ENCODE measurements at regions not wholly inside any gene's neighbourhood (a gene's known extent, or its start where the extent isn't known, plus 50 kb on each side); places are given as distances from the start of the nearest gene placed in this dataset.
A peak's percentile ranks its signal among the peaks of the same experiment; 100 is the strongest.
"Not testable (repeated sequence)": the region's sequence is repeated elsewhere in the genome, so short reads cannot be mapped to it uniquely, and the experiment has no call there.

DNA sequence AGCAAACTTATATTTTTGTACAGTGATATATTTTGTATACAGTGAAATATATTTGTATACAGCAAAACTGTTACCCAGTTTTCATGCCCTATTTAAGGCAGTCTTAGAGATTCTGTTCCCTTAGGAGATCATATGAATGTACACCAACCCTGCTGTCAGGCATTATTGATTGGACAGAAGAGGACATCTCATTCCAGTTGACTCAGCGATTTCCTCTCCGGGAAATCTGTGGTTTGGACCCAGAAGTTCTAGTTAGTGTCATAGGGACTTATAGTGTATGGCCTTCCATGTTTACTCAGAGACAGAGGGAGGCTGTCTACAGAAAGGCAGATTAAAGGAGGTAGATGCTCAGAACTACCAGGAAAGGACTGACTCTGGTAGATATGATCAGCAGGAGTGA, 318.8 kb upstream of the KCNMB2 start:
- no peak for DNase-seq (ENCODE audit: low read depth in 1 of 2, low spot score in 1 of 2)
- H3K9me3 ChIP-seq (ENCODE audit: low read depth): no peaks in the 10 kb centered on the region
- no peaks in the 10 kb centered on the region for H3K36me3 ChIP-seq
- TF ChIP-seq, protein P1, sequence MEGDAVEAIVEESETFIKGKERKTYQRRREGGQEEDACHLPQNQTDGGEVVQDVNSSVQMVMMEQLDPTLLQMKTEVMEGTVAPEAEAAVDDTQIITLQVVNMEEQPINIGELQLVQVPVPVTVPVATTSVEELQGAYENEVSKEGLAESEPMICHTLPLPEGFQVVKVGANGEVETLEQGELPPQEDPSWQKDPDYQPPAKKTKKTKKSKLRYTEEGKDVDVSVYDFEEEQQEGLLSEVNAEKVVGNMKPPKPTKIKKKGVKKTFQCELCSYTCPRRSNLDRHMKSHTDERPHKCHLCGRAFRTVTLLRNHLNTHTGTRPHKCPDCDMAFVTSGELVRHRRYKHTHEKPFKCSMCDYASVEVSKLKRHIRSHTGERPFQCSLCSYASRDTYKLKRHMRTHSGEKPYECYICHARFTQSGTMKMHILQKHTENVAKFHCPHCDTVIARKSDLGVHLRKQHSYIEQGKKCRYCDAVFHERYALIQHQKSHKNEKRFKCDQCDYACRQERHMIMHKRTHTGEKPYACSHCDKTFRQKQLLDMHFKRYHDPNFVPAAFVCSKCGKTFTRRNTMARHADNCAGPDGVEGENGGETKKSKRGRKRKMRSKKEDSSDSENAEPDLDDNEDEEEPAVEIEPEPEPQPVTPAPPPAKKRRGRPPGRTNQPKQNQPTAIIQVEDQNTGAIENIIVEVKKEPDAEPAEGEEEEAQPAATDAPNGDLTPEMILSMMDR (IDR thresholded peaks at IDR 0.05; ENCODE audit: low read depth, low read length): no peak
- no peak overlapping the region for H3K4me3 ChIP-seq
- H3K4me1 ChIP-seq (ENCODE audit: low read depth): no peaks in the 10 kb centered on the region
- H3K27me3 ChIP-seq: no peaks in the 10 kb centered on the region
- no peak overlapping the region for H3K27ac ChIP-seq

DNA sequence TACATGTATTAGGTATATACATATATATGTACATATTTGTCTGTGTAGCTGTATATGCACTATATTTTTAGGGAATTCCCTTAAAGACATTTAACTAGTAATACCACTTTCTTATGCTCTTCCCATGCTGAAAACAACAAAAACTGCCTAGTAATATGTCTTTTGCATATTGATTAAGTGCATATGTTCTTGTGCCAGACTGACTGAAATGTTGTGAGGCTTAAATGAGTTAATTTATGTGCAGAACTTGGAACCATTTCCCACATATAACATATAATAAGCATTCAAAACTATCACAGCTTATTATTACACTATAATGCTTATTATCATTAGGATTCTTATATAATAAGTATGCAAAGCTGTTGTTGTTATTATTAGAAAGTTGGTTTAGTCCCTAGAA, 318.0 kb upstream of the KCNMB2 start:
- no peak for DNase-seq (ENCODE audit: low read depth in 1 of 2, low spot score in 1 of 2)
- Histone ChIP-seq H3K36me3 (no peaks in the 10 kb centered on the region), H3K27ac (no peak overlapping the region), H3K9me3 (ENCODE audit: low read depth) (no peaks in the 10 kb centered on the region), H3K27me3 (no peaks in the 10 kb centered on the region), H3K4me3 (no peak overlapping the region), H3K4me1 (ENCODE audit: low read depth) (no peaks in the 10 kb centered on the region)
- TF ChIP-seq, protein P1 (IDR thresholded peaks at IDR 0.05; ENCODE audit: low read depth, low read length): no peak

DNA sequence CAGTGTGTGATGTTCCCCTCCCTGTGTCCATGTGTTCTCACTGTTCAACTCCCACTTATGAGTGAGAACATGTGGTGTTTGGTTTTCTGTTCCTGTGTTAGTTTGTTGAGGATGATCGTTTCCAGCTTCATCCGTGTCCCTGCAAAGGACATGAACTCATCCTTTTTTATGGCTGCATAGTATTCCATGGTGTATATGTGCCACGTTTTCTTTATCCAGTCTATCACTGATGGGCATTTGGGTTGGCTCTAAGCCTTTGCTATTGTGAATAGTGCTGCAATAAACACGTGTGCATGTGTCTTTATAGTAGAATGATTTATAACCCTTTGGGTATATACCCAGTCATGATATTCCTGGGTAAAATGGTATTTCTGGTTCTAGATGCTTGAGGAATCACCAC, 316.6 kb upstream of the KCNMB2 start:
- not testable (repeated sequence) for H3K4me3 ChIP-seq; H3K27ac ChIP-seq; H3K4me1 ChIP-seq (ENCODE audit: low read depth); H3K9me3 ChIP-seq (ENCODE audit: low read depth); H3K27me3 ChIP-seq; H3K36me3 ChIP-seq; DNase-seq (ENCODE audit: low read depth in 1 of 2, low spot score in 1 of 2)

DNA sequence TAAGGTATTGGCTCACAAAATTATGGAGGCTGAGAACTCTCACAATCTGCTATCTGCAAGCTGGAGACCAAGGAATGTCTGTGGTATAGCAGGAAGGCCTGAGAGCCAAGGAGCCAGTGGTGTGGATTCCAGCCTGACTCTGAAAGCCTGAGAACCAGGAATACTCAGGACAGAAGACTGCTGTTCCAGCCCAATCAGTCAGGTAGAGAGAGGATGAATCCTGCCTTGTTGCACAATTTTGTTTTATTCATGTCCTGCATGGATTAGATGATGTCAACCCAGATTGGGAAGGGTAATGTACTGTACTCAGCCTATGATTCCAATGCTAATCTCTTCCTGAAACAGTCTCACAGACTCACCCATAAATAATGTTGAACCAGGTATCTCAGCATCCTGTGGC, 312.4 kb upstream of the KCNMB2 start:
- Histone ChIP-seq H3K27ac (no peak overlapping the region), H3K36me3 (no peaks in the 10 kb centered on the region), H3K4me1 (ENCODE audit: low read depth) (no peaks in the 10 kb centered on the region), H3K4me3 (no peak overlapping the region), H3K9me3 (ENCODE audit: low read depth) (no peaks in the 10 kb centered on the region), H3K27me3 (no peaks in the 10 kb centered on the region)
- DNase-seq (ENCODE audit: low read depth in 1 of 2, low spot score in 1 of 2): peak in 1 of 2 donors; percentile 44
- TF ChIP-seq, protein P1 (IDR thresholded peaks at IDR 0.05; ENCODE audit: low read depth, low read length): no peak

DNA sequence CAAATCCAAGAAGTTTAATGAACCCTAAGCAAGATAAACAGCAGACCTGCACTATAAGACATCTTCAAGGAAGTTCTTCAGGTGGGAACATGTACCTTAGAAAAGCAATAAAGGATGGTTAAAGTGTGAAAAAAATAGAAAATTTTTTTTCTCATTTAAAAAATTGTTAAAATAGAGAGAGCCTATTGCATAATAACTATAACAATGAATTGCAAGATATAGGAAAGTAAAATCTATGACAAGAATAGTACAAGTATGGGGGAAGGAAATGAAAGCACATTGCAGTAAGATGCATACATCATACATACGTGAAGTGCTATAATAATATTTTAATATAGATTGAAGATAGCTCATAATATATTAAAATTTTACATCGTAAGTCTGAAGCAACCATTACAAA, 310.1 kb upstream of the KCNMB2 start:
- no peaks in the 10 kb centered on the region for H3K4me1 ChIP-seq (ENCODE audit: low read depth)
- no peak overlapping the region for H3K27ac ChIP-seq
- DNase-seq (ENCODE audit: low read depth in 1 of 2, low spot score in 1 of 2): no peak
- TF ChIP-seq, protein P1 (IDR thresholded peaks at IDR 0.05; ENCODE audit: low read depth, low read length): no peak
- H3K4me3 ChIP-seq: no peak overlapping the region
- H3K27me3 ChIP-seq: no peaks in the 10 kb centered on the region
- H3K9me3 ChIP-seq (ENCODE audit: low read depth): no peaks in the 10 kb centered on the region
- H3K36me3 ChIP-seq: no peaks in the 10 kb centered on the region

DNA sequence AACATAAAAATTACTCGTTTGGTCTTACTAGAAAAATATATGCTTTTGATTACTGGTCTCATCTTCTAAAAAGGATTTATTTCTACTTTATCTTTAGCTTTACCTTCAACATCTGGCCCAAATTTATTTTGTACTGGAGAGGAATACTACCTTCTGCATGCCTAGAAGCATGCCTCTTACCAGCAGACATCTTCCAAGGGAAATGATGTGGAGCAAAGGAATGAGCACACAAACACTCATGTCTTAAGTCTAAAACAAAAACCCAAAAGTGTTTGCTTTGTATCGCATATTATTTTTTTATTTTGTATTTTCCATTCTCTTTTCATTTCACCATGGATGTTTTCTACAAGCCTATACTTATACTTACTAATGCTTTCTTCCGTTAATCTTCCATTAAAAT, 304.6 kb upstream of the KCNMB2 start:
- Histone ChIP-seq H3K27ac (no peak overlapping the region), H3K4me3 (no peak overlapping the region), H3K27me3 (no peaks in the 10 kb centered on the region), H3K36me3 (no peaks in the 10 kb centered on the region), H3K4me1 (ENCODE audit: low read depth) (no peaks in the 10 kb centered on the region), H3K9me3 (ENCODE audit: low read depth) (no peaks in the 10 kb centered on the region)
- TF ChIP-seq, protein P1 (IDR thresholded peaks at IDR 0.05; ENCODE audit: low read depth, low read length): no peak
- DNase-seq (ENCODE audit: low read depth in 1 of 2, low spot score in 1 of 2): no peak
